SK-N-SH (cell line): ENCODE measurements at regions not wholly inside any gene's neighbourhood (a gene's known extent, or its start where the extent isn't known, plus 50 kb on each side); places are given as distances from the start of the nearest gene placed in this dataset.
"Not testable (repeated sequence)": the region's sequence is repeated elsewhere in the genome, so short reads cannot be mapped to it uniquely, and the experiment has no call there.

ENCODE experiments used
- CTCF ChIA-PET: fragments of 300-600, 350-600 bp; formaldehyde crosslinking; extraction: SDS; loops from one replicate; lab custom pipeline; 2021; lab: Yijun Ruan, JAX
- POLR2A ChIA-PET: fragments of 350-600 bp; sonication (Branson Sonifier 250); formaldehyde crosslinking; extraction: SDS; loops from one replicate; lab custom pipeline; 2020; ENCODE audit warnings: antibody characterized with exemption, inconsistent platforms; lab: Yijun Ruan, JAX
- DNase-seq: peaks from one replicate; pipeline ENCODE4 v3.0.0; 2012
- H2AFZ ChIP-seq: fragments of 200-600 bp; sonication (generic); 2 replicates; pipeline ENCODE4 v1.8.1; 2016; ENCODE audit warnings: antibody characterized with exemption, mild to moderate bottlenecking, low read depth
- H3F3A ChIP-seq: fragments of 200-600 bp; sonication (generic); replicated peaks from 2 replicates; pipeline ENCODE3; 2016; ENCODE audit warnings: antibody characterized with exemption, mild to moderate bottlenecking; ENCODE audit not compliant: insufficient read depth
- H3K27ac ChIP-seq, 2 experiments: fragments of 200-500 bp in 1 of 2; fragments of 200-600 bp in 1 of 2; sonication (Bioruptor generic) in 1 of 2; sonication (generic), shearing (Covaris generic) in 1 of 2; 2 replicates each; pipeline versions ENCODE4 v1.5.1 to v1.6.1; 2014 to 2016; ENCODE audit warnings: low read depth in 2 of 2, inconsistent platforms in 1 of 2, low read length in 1 of 2, mild to moderate bottlenecking in 1 of 2, mixed read lengths in 1 of 2
- H3K27me3 ChIP-seq: fragments of 200-600 bp; sonication (generic), shearing (Covaris generic); 2 replicates; pipeline ENCODE4 v1.6.1; 2016; ENCODE audit warnings: mixed run types; ENCODE audit not compliant: insufficient read depth
- H3K36me3 ChIP-seq, 2 experiments: fragments of 200-500 bp in 1 of 2; fragments of 200-600 bp in 1 of 2; sonication (Bioruptor generic) in 1 of 2; sonication (generic) in 1 of 2; replicated peaks in 1 of 2; 2 replicates each; pipeline versions ENCODE3 to v1.5.1; 2014 to 2016; ENCODE audit warnings: low read length in 1 of 2, mild to moderate bottlenecking in 1 of 2; ENCODE audit not compliant: insufficient read depth in 2 of 2, control insufficient read depth in 1 of 2
- H3K4me1 ChIP-seq, 2 experiments: fragments of 200-500 bp in 1 of 2; fragments of 200-600 bp in 1 of 2; sonication (Bioruptor generic) in 1 of 2; sonication (generic), shearing (Covaris generic) in 1 of 2; 2 replicates each; pipeline versions ENCODE4 v1.5.1 to v1.6.1; 2014 to 2016; ENCODE audit warnings: low read depth in 1 of 2, low read length in 1 of 2, mixed run types in 1 of 2; ENCODE audit not compliant: insufficient read depth in 2 of 2, control insufficient read depth in 1 of 2
- H3K4me2 ChIP-seq: fragments of 200-600 bp; sonication (generic), shearing (Covaris generic); 2 replicates; pipeline ENCODE4 v1.6.1; 2017; ENCODE audit warnings: mixed run types
- H3K4me3 ChIP-seq, 2 experiments: fragments of 200-500 bp in 1 of 2; fragments of 200-600 bp in 1 of 2; sonication (Bioruptor generic) in 1 of 2; sonication (generic), shearing (Covaris generic) in 1 of 2; 2 replicates each; pipeline versions ENCODE4 v1.5.1 to v1.8.1; 2014 to 2016; ENCODE audit warnings: low read depth in 2 of 2, inconsistent platforms in 1 of 2, low read length in 1 of 2, mild to moderate bottlenecking in 1 of 2, mixed read lengths in 1 of 2, moderate library complexity in 1 of 2
- H3K79me2 ChIP-seq: fragments of 200-600 bp; sonication (generic); 2 replicates; pipeline ENCODE4 v1.8.1; 2017; ENCODE audit warnings: mild to moderate bottlenecking; ENCODE audit not compliant: insufficient read depth
- H3K9ac ChIP-seq: fragments of 200-600 bp; sonication (generic); 2 replicates; pipeline ENCODE4 v1.6.1; 2017; ENCODE audit warnings: mixed run types
- H3K9me2 ChIP-seq: fragments of 200-600 bp; sonication (generic); 2 replicates; pipeline ENCODE4 v1.6.1; 2017; ENCODE audit warnings: mixed run types
- H3K9me3 ChIP-seq: fragments of 200-600 bp; sonication (generic); 2 replicates; pipeline ENCODE4 v1.6.1; 2017; ENCODE audit warnings: mixed run types, mild to moderate bottlenecking, moderate library complexity
- H4K20me1 ChIP-seq: fragments of 200-600 bp; sonication (generic); 2 replicates; pipeline ENCODE4 v1.6.1; 2017; ENCODE audit warnings: mild to moderate bottlenecking, mixed run types; ENCODE audit not compliant: insufficient read depth
- CHD2 ChIP-seq: fragments of 150-350 bp; IDR thresholded peaks from 2 replicates; pipeline ENCODE4 v1.6.1; 2018; ENCODE audit warnings: low read length; ENCODE audit not compliant: partially characterized antibody
- ELF1 ChIP-seq: IDR thresholded peaks from 2 replicates; pipeline ENCODE4 v1.4.0; 2012
- EP300 ChIP-seq, 2 experiments: IDR thresholded peaks; 2 replicates each; pipeline versions ENCODE4 v1.4.0 to v1.6.1; 2012; ENCODE audit warnings: borderline replicate concordance in 1 of 2, low read depth in 1 of 2, low read length in 1 of 2
- FOSL2 ChIP-seq: IDR thresholded peaks from 2 replicates; pipeline ENCODE4 v1.4.0; 2012; ENCODE audit warnings: low read depth, mild to moderate bottlenecking, moderate library complexity, borderline replicate concordance
- GATA2 ChIP-seq: sonication (generic); formaldehyde crosslinking; IDR thresholded peaks from 2 replicates; pipeline ENCODE4 v1.5.0; 2020; ENCODE audit warnings: mild to moderate bottlenecking, missing genetic modification reagents
- MXI1 ChIP-seq: IDR thresholded peaks from 2 replicates; pipeline ENCODE4 v1.6.1; 2012; ENCODE audit warnings: mild to moderate bottlenecking, low read depth, low read length, improper control_type of control experiment
- NRF1 ChIP-seq: IDR thresholded peaks from 2 replicates; pipeline ENCODE4 v1.6.1; 2012; ENCODE audit warnings: low read depth, mild to moderate bottlenecking, low read length
- REST ChIP-seq: IDR thresholded peaks from 2 replicates; pipeline ENCODE4 v1.6.1; 2012; ENCODE audit warnings: mild to moderate bottlenecking, low read depth, low read length, moderate library complexity
- WGBS: methylation state at CpG from one replicate; pipeline ENCODE4 v1.1.6; 2017; ENCODE audit warnings: low lambda C conversion rate; 5-methylcytosine and 5-hydroxymethylcytosine counted together

DNA sequence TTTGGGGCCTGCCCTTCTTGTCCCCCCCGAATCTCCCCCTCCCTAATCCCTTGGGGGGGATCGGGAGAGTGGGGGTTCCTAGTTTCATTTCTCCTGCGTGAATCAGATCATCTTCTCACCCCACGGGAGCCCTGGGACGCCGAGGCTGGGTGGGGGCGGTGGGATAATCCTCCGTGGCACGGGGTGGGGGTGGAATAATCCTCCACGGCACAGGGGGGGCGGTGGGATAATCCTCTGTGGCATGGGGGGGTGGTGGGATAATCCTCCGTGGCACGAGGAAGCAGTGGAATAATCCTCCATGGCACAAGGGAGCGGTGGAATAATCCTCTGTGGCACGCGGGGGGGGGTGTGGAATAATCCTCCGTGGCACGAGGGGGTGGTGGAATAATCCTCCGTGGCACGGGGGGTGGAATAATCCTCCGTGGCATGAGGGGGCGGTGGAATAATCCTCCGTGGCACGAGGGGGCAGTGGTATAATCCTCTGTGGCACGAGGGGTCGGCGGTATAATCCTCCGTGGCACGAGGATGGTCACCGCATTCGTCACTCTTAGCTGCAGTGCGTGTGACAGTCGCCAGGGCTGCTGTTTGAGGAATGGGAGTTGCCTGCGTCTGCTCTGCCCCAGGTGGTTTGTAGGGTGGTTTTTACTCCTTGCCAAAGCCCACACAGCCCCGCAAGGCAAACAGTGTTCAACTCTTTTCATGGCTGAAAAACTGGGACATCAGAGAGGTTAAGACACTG lies 156.9 kb downstream of the LAT start:
- Histone ChIP-seq H3K79me2 (no peaks in the 10 kb centered on the region), H3K4me1 (peaks cover 0 to 30% of the 10 kb centered on the region in 2 experiments; a peak in 1 of 4 replicates), H3K36me3 (no peaks in the 10 kb centered on the region), H3K9me2 (no peaks in the 10 kb centered on the region), H3K27me3 (no peaks in the 10 kb centered on the region), H3K4me3 (no peak overlapping the region), H3F3A (no peaks in the 10 kb centered on the region), H2AFZ (no peak overlapping the region), H3K27ac (no peak overlapping the region; a peak in 1 of 4 replicates), H3K9ac (no peak overlapping the region), H3K4me2 (no peak overlapping the region), H4K20me1 (no peaks in the 10 kb centered on the region), H3K9me3 (no peaks in the 10 kb centered on the region)
- TF ChIP-seq REST = no peak
- no peak for TF ChIP-seq CHD2
- no peak for TF ChIP-seq NRF1
- no peak for TF ChIP-seq FOSL2
- TF ChIP-seq GATA2 (CRISPR knock-in tag) = no peak
- no peak for TF ChIP-seq ELF1
- TF ChIP-seq MXI1 = no peak
- TF ChIP-seq EP300 (IDR thresholded peaks at IDR 0.05; ENCODE audit: borderline replicate concordance in 1 of 2, low read depth in 1 of 2, low read length in 1 of 2) = no peak
- 71% methylated on average over 34 of the region's 35 CpGs for WGBS
- ChIA-PET POLR2A (no interaction called here), CTCF (no interaction called here)
- DNase-seq = no peak

GRCh38 chr16:29141121-29141520 lies 156.3 kb downstream of the LAT start:
- POLR2A ChIA-PET, H3F3A ChIP-seq, CTCF ChIA-PET: not testable (repeated sequence)

GRCh38 chr16:29139901-29140855 lies 155.3 kb downstream of the LAT start:
- H4K20me1 ChIP-seq, H3K79me2 ChIP-seq, POLR2A ChIA-PET, DNase-seq, H3K27me3 ChIP-seq, H3K36me3 ChIP-seq, H2AFZ ChIP-seq, H3F3A ChIP-seq, H3K4me2 ChIP-seq, H3K9ac ChIP-seq, H3K9me3 ChIP-seq, H3K9me2 ChIP-seq, CTCF ChIA-PET, H3K4me3 ChIP-seq: not testable (repeated sequence)
- H3K27ac ChIP-seq = peak overlapping the region in 1 of 2 experiments; percentile 60; a peak in 1 of 4 replicates
- WGBS = 76% methylated on average over 36 of the region's 44 CpGs
- H3K4me1 ChIP-seq = peaks cover 0 to 30% of the 10 kb centered on the region in 2 experiments; a peak in 1 of 4 replicates

More at GRCh38 chr16:29141121-29141520, 156.3 kb downstream of the LAT start:
- not testable (repeated sequence) for H3K9ac ChIP-seq, H3K27me3 ChIP-seq, DNase-seq, H3K36me3 ChIP-seq, H3K9me3 ChIP-seq, H3K4me3 ChIP-seq, H3K9me2 ChIP-seq, H3K4me2 ChIP-seq, H3K79me2 ChIP-seq, H3K27ac ChIP-seq, H4K20me1 ChIP-seq, H2AFZ ChIP-seq
- WGBS = 79% methylated on average over 9 of the region's 12 CpGs
- H3K4me1 ChIP-seq = peaks cover 0 to 30% of the 10 kb centered on the region in 2 experiments; a peak in 1 of 4 replicates
